NB4 (cell line): ENCODE measurements at regions not wholly inside any gene's neighbourhood (a gene's known extent, or its start where the extent isn't known, plus 50 kb on each side); places are given as distances from the start of the nearest gene placed in this dataset.

Experiments
- MYC ChIP-seq: IDR thresholded peaks from 2 replicates; pipeline ENCODE4 v1.6.1; 2011; ENCODE audit warnings: low read depth, low read length
- TF ChIP-seq, protein P1 (sequence below): IDR thresholded peaks from one replicate; pipeline ENCODE4 v1.5.1; 2012; ENCODE audit warnings: low read depth, low read length
- TF ChIP-seq, protein P2 (sequence below): IDR thresholded peaks from 2 replicates; pipeline ENCODE4 v1.6.1; 2011; ENCODE audit warnings: low read depth, low read length

DNA sequence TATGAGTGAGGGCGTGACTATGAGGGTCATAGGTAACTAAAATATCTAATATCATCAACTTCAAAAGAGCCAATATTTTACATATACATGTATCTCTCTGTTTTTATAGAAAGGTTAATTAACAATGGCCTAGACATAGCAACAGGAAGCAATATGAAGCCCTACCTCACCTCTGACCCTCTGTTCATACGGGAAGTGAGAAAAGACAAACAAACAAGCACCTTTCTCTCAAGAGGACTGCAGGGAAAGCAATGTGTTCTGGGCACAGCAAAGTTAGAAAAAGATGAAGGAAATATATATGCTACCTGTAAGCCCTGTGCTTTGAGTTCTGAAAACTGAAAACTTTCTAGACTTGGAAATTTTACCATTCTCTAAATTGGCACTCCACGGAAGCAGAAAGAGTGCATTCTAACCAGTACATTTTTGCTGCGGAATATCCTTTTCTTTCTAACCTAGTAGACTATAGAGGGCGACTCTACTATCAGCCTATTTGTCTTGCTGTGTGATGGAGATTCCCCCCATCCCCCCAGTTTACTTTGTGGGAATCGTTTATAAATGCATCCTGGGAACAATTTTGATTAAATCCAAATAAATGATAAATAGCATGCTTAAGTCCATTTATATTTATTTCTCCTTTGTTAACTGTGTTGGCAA lies 830.4 kb upstream of the FAT3 start:
- TF ChIP-seq, protein P1, sequence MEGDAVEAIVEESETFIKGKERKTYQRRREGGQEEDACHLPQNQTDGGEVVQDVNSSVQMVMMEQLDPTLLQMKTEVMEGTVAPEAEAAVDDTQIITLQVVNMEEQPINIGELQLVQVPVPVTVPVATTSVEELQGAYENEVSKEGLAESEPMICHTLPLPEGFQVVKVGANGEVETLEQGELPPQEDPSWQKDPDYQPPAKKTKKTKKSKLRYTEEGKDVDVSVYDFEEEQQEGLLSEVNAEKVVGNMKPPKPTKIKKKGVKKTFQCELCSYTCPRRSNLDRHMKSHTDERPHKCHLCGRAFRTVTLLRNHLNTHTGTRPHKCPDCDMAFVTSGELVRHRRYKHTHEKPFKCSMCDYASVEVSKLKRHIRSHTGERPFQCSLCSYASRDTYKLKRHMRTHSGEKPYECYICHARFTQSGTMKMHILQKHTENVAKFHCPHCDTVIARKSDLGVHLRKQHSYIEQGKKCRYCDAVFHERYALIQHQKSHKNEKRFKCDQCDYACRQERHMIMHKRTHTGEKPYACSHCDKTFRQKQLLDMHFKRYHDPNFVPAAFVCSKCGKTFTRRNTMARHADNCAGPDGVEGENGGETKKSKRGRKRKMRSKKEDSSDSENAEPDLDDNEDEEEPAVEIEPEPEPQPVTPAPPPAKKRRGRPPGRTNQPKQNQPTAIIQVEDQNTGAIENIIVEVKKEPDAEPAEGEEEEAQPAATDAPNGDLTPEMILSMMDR, result no peak
- TF ChIP-seq MYC, result no peak
- TF ChIP-seq, protein P2, sequence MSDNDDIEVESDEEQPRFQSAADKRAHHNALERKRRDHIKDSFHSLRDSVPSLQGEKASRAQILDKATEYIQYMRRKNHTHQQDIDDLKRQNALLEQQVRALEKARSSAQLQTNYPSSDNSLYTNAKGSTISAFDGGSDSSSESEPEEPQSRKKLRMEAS, result no peak
